ENCODE measurements at regions not wholly inside any gene's neighbourhood (a gene's known extent, or its start where the extent isn't known, plus 50 kb on each side); places are given as distances from the start of the nearest gene placed in this dataset.

DNA sequence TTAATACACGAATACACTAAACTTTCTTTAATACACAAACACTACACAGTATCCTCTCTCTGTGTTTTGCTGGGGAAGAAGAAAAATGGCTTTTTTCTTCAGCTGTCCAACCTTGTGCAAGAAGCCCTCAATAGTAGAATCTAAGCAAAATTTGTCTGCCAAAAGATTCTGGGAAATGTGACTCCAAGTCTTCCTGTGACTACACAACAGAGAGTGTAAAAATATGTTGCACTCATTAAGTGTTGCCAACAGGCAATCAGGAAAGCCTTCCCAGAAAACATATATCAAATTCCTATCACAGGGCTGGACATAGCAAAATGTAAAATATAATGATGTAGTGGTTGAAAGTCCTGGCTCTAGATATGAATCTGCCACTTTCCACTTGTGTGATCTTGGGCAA, 825.1 kb upstream of the ZWINT start:
- H3K4me1 Mint-ChIP-seq: no peaks in the 10 kb centered on the region
- no peak overlapping the region for H3K4me3 Mint-ChIP-seq
- POLR2A ChIA-PET: no interaction called here

DNA sequence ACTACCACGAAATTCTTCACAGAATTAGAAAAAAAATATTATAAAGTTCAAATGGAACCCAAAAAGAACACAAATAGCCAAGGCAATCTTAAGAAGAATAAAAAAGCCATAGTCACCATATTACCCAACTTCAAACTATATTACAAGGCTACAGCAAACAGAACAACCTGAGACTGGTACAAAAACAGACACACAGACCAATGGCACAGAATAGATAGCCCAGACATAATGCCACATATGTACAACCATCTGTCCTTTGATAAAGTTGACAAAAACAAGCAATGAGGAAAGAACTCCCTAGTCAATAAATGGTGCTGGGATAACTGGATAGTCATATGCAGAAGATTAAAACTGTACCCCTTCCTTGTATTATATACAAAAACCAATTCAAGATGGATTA, 808.5 kb upstream of the ZWINT start:
- Mint-ChIP-seq H3K27me3 (no peaks in the 10 kb centered on the region), H3K27ac (no peak overlapping the region), H3K9me3 (peaks cover 0 to 23% (median 12%) of the 10 kb centered on the region in 9 donors), H3K4me1 (no peaks in the 10 kb centered on the region), H3K36me3 (no peaks in the 10 kb centered on the region), H3K4me3 (no peak overlapping the region)
- no peak for DNase-seq
- no peak for ATAC-seq
- POLR2A ChIA-PET: no interaction called here

More for the DNA sequence above, 825.1 kb upstream of the ZWINT start:
- Mint-ChIP-seq H3K27me3 (no peaks in the 10 kb centered on the region), H3K27ac (no peak overlapping the region), H3K36me3 (no peaks in the 10 kb centered on the region), H3K9me3 (peaks cover 0 to 25% (median 9%) of the 10 kb centered on the region in 9 donors)
- ATAC-seq (no peak), DNase-seq (no peak)

DNA sequence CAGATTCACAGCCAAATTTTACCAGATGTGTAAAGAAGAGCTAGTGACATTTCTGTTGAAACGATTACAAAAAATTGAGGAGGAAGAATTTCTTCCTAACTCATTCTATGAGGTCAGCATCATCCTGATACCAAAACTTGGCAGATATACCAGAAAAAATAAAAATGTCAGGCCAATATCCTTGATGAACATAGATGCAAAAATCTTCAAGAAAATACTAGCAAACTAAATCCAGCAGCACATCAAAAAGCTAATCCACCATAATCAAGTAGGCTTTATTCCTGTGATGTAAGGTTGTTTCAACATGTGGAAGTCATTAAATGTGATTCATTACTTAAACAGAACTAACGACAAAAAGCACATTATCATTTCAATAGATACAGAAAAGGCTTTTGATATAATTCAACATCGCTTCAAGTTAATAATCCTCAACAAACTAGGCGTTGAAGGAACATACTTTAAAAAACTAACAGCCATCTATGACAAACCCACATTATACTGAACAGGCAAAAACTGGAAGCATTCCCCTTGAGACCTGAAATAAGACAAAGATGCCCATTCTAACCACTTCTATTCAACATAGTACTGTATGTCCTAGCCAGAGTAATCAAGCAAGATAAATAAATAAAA, 807.7 kb upstream of the ZWINT start:
- POLR2A ChIA-PET: no interaction called here
- Mint-ChIP-seq H3K4me1 (no peaks in the 10 kb centered on the region), H3K36me3 (no peaks in the 10 kb centered on the region), H3K9me3 (peaks cover 0 to 23% (median 14%) of the 10 kb centered on the region in 9 donors), H3K27me3 (no peaks in the 10 kb centered on the region), H3K4me3 (no peak overlapping the region), H3K27ac (no peak overlapping the region)
- ATAC-seq (no peak), DNase-seq (no peak)

DNA sequence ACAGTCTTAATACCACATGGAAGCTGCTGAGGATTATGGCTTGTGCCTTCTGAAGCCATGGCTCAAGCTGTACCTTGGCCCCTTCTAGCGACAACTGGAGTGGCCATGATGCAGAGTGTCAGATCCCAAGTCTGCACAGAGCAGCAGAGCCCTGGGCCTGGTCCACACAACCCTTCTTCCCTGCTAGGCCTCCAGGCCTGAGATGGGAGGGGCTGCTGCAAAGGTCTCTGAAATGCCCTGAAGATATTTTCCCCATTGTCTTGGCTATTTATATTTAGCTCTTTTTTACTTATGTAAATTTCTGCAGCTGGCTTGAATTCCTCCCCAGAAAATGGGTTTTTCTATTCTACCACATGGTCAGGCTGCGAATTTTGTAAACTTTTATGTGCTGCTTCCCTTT, 804.6 kb upstream of the ZWINT start:
- H3K27ac Mint-ChIP-seq: no peak overlapping the region
- no peak for ATAC-seq
- no peaks in the 10 kb centered on the region for H3K27me3 Mint-ChIP-seq
- no peak for DNase-seq
- peaks cover under 1 to 27% (median 20%) of the 10 kb centered on the region in 9 donors for H3K9me3 Mint-ChIP-seq
- H3K4me3 Mint-ChIP-seq: no peak overlapping the region
- no peaks in the 10 kb centered on the region for H3K4me1 Mint-ChIP-seq
- no peaks in the 10 kb centered on the region for H3K36me3 Mint-ChIP-seq
- POLR2A ChIA-PET: no interaction called here

DNA sequence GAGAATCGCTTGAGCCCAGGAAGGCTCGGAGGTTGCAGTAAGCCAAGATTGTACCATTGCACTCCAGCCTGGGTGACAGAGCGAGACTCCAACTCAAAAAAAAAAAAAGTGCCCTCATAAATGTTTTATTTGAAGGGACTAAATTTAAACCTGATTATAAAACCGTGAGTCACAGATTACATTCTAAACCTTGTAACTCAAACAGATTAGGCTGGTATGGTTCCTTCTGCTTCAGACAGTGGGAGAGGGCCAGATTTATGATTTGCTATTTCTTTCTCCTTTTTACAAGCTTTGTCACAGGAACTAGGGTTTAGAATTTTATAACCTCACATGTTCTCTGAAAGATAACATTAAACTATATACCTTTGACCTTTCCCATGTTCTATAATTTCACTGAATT, 801.2 kb upstream of the ZWINT start:
- Mint-ChIP-seq H3K27ac (no peak overlapping the region), H3K4me3 (no peak overlapping the region), H3K9me3 (peaks cover 0 to 23% (median 13%) of the 10 kb centered on the region in 9 donors), H3K27me3 (no peaks in the 10 kb centered on the region), H3K36me3 (no peaks in the 10 kb centered on the region), H3K4me1 (no peaks in the 10 kb centered on the region)
- POLR2A ChIA-PET: no interaction called here
- DNase-seq (no peak), ATAC-seq (no peak)

DNA sequence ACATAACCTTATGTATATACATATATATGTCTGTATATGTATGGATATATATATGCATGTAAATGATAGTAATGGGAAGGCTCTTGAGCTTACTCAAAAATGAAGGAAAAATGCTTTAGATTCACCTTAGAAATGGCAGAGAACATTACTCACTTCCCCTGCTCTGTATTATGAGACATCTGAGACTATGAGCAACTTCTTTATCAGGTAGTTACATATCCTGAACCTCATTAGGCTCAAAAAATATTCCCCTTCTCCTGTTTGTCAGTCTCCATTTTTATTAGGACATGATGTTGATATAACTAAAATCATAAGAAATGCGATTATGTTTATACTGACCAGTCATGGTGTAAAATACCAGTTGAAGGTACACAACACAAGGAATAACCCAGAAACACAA, 800.1 kb upstream of the ZWINT start:
- H3K36me3 Mint-ChIP-seq: no peaks in the 10 kb centered on the region
- no peak for DNase-seq
- H3K9me3 Mint-ChIP-seq: peaks cover 0 to 24% (median 8%) of the 10 kb centered on the region in 9 donors
- POLR2A ChIA-PET: no interaction called here
- no peak overlapping the region for H3K4me3 Mint-ChIP-seq
- ATAC-seq: no peak
- no peaks in the 10 kb centered on the region for H3K27me3 Mint-ChIP-seq
- no peak overlapping the region for H3K27ac Mint-ChIP-seq
- no peaks in the 10 kb centered on the region for H3K4me1 Mint-ChIP-seq

DNA sequence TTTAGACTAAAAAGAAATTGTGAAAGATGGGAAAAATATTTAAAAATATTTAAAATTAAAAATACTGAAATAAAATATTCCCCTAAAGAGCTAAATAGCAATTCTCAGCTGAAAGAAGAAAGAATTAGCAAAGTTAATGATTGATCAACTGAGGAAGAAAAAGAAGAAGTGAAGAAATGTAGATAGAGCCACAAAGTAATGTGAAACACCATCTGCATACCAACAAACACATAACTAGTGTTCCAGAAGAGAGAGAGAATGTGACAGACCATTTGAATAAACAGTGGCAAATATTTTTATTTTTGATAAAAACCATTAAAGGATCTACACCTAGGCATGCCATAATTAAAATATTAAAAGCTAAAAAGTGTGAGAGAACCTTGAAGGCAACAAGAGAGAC, 784.5 kb upstream of the ZWINT start:
- Mint-ChIP-seq H3K9me3 (peaks cover 2 to 40% (median 7%) of the 10 kb centered on the region in 9 donors), H3K4me1 (no peaks in the 10 kb centered on the region), H3K27me3 (no peaks in the 10 kb centered on the region), H3K27ac (no peak overlapping the region), H3K36me3 (no peaks in the 10 kb centered on the region), H3K4me3 (no peak overlapping the region)
- ATAC-seq (no peak), DNase-seq (no peak)
- POLR2A ChIA-PET: no interaction called here

DNA sequence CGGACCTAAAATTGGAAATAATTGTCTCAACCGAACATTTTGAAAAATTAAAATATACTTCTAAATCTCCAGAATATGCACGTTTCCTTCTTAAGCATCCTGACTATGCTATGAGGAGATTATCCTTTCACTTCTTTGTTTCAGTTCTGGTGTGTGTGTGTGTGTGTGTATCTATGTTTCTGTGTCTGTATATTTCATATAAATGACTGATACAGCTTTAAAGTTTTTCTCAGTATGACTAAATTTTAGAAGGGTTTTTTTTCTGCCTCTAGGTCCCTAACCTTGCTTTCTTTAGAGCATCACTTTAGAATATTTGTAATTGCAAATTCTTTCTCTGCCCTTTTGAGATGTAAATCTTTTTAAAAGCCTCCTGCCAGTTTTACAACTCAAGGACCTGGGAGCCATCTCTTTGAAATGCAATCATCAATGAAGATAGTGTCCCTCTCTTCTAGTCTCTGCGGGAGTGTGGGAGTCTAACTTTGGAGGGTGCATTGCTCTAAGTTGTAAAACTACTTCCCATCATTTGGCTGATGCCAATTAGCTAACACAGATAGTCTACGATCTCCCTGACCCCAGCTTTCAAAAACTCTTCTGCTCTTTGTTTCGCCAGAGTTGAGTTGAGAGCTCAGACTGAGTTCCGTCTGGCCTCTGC, 782.0 kb upstream of the ZWINT start:
- DNase-seq (no peak), ATAC-seq (no peak)
- H3K27ac Mint-ChIP-seq: no peak overlapping the region
- H3K4me1 Mint-ChIP-seq: no peaks in the 10 kb centered on the region
- POLR2A ChIA-PET: no interaction called here
- H3K4me3 Mint-ChIP-seq: no peak overlapping the region
- no peaks in the 10 kb centered on the region for H3K36me3 Mint-ChIP-seq
- peaks cover 2 to 52% (median 6%) of the 10 kb centered on the region in 9 donors for H3K9me3 Mint-ChIP-seq
- no peaks in the 10 kb centered on the region for H3K27me3 Mint-ChIP-seq

DNA sequence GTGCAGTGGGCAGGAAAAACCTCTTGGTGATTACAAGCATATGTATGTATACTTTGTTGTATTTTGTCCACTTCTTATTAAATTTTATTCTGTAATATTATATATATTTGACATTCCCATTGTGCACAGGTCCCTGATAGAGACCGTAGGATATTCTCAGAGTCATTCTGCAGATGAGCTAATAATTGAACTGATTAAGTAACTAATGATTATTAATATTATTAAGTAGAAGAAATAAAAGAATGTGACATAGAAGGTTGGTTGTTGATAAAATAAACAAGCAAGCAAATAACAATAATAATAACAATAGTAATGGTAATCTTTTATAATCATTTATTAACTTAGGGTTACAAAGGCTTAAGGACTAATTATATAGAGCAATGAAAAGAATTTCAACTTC, 780.6 kb upstream of the ZWINT start:
- DNase-seq: no peak
- POLR2A ChIA-PET: no interaction called here
- no peak for ATAC-seq
- Mint-ChIP-seq H3K9me3 (peaks cover 2 to 40% (median 6%) of the 10 kb centered on the region in 9 donors), H3K4me1 (no peaks in the 10 kb centered on the region), H3K36me3 (no peaks in the 10 kb centered on the region), H3K27me3 (no peaks in the 10 kb centered on the region), H3K4me3 (no peak overlapping the region), H3K27ac (no peak overlapping the region)

DNA sequence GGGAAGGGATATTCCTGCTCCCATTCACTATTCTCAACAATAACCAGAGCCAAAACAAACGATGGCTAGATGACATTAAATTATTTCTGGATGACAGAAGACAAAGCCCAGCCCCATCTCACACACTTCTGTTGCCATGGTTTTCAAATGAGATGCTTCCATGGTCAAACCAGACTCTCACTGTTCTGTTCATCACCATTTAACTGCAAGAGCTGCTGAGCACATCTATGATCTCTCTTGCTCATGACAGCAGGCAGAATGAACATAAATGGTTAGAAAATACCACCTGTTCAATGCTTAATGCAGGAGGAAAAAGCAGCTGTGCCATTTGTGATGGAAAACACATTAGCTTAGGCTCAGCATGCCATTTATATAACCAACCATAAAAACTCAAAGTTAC, 758.6 kb upstream of the ZWINT start:
- H3K27me3 Mint-ChIP-seq: no peaks in the 10 kb centered on the region
- POLR2A ChIA-PET: no interaction called here
- H3K4me3 Mint-ChIP-seq: no peak overlapping the region
- ATAC-seq (no peak), DNase-seq (no peak)
- H3K9me3 Mint-ChIP-seq: peaks cover 0 to 24% (median 6%) of the 10 kb centered on the region in 9 donors
- no peak overlapping the region for H3K27ac Mint-ChIP-seq
- no peaks in the 10 kb centered on the region for H3K36me3 Mint-ChIP-seq
- no peaks in the 10 kb centered on the region for H3K4me1 Mint-ChIP-seq

DNA sequence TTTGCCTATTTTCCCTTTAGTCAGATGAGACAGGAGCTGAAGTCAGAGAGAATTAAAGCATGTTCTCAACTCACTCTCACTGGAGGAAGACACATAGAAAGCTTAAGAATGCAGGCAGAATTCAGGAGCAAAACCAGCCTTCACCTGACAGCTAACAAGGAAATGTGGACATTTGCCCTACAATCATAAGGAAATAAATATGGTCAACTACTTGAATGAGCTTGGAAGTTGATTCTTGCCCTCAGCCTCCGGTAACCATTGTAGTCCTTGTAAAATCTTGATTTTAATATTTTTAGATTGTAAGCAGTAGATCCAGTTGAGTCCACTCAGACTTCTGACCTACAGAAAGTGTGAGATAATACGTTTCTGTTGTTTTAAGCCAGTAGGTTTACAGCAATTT, 752.5 kb upstream of the ZWINT start:
- Mint-ChIP-seq H3K36me3 (no peaks in the 10 kb centered on the region), H3K27me3 (no peaks in the 10 kb centered on the region), H3K9me3 (peaks cover 0 to 33% (median 6%) of the 10 kb centered on the region in 9 donors), H3K4me3 (no peak overlapping the region), H3K4me1 (no peaks in the 10 kb centered on the region), H3K27ac (no peak overlapping the region)
- DNase-seq (no peak), ATAC-seq (no peak)
- POLR2A ChIA-PET: no interaction called here

DNA sequence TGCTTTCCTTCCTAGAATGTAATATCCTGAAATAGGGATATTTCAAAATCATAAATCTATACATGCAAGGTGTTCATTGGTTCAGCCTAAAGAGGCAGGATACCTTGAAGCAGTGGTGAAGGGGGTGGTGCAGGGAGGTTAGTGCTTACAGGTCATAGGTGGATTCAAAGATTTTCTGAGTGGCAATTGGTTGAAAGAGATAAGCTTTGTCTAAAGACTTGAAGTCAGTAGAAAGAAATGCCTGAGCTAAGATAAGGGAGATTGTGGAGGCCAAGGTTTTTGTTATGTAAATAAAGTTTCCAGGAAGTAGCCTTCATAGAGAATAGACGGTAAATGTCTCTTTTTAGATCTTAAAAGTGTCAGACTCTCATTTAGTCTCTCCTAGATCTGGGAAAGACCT, 741.2 kb upstream of the ZWINT start:
- DNase-seq (no peak), ATAC-seq (no peak)
- Mint-ChIP-seq H3K27ac (no peak overlapping the region), H3K4me3 (no peak overlapping the region), H3K36me3 (no peaks in the 10 kb centered on the region), H3K4me1 (no peaks in the 10 kb centered on the region), H3K9me3 (peaks cover 0 to 14% (median 2%) of the 10 kb centered on the region in 9 donors), H3K27me3 (no peaks in the 10 kb centered on the region)
- POLR2A ChIA-PET: no interaction called here

DNA sequence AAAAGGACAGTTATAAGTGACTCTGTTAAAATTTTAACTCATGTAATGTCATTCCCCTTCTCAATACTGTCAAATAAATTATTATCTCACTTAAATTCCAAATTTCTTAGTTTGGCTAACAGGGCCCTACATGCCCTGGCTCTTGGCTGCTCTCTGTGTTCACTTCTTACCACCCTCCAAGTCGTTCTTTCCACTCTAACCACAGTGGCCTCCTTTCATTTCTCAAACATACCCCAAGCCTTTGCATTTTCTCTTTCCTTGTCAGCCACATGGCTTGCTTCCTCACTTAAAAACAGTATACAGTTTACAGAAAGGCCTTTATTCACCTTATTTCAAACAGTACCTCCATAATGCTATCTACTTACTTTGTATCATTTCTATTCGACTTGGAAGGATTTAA, 737.1 kb upstream of the ZWINT start:
- Mint-ChIP-seq H3K27me3 (no peaks in the 10 kb centered on the region), H3K27ac (no peak overlapping the region), H3K9me3 (peaks cover 0 to 11% (median 6%) of the 10 kb centered on the region in 9 donors), H3K4me1 (no peaks in the 10 kb centered on the region), H3K4me3 (no peak overlapping the region), H3K36me3 (no peaks in the 10 kb centered on the region)
- POLR2A ChIA-PET: no interaction called here
- DNase-seq: no peak
- ATAC-seq: no peak

DNA sequence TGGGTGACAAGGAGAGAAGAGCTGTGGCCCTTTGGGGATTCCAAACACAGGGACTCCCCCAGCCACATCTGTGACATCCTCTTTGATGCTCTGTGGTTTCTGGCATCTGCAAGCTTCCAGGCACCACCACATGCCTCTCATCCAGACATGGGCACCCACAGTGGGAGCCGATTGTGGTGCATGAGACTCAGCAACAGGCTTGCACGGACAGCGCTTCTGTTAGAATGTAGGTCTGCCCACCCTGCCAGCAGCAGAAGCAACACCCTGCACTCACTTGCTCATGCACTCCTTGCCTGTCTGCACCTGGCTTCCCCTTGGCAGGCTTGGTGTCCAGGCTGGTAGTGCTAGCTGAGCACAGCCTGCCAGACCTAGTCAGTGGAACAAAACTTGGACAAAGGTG, 735.0 kb upstream of the ZWINT start:
- Mint-ChIP-seq H3K4me3 (no peak overlapping the region), H3K36me3 (no peaks in the 10 kb centered on the region), H3K4me1 (no peaks in the 10 kb centered on the region), H3K27ac (no peak overlapping the region), H3K9me3 (peaks cover 1 to 17% (median 9%) of the 10 kb centered on the region in 9 donors), H3K27me3 (no peaks in the 10 kb centered on the region)
- POLR2A ChIA-PET: no interaction called here
- no peak for ATAC-seq
- DNase-seq: no peak
